Left lobe of liver (tissue), 2 donors: ENCODE measurements at regions not wholly inside any gene's neighbourhood (a gene's known extent, or its start where the extent isn't known, plus 50 kb on each side); places are given as distances from the start of the nearest gene placed in this dataset.
"Not testable (repeated sequence)": the region's sequence is repeated elsewhere in the genome, so short reads cannot be mapped to it uniquely, and the experiment has no call there.

Source experiments
- ATAC-seq: fragments of 200-7000 bp; cut with Tn5 transposase; one replicate; pipeline ENCODE4 v1.9.1; 2020; ENCODE audit warnings: mild to moderate bottlenecking, moderate library complexity
- DNase-seq: peaks from one replicate; pipeline ENCODE4 v3.0.0-alpha.2; 2020; ENCODE audit warnings: low spot score
- donor health status: DM: no; HTN: no; CAD: no; lungs with moderate emphysema.
- donor health status: DM: no; HTN: yes; CAD: no.

GRCh38 chr3:177493091-177493490 is 295.8 kb upstream of the TBL1XR1 start:
- DNase-seq (no peak), ATAC-seq (no peak)

GRCh38 chr3:177494216-177494615 is 296.9 kb upstream of the TBL1XR1 start:
- DNase-seq: no peak
- no peak for ATAC-seq

GRCh38 chr3:177495566-177495965 is 298.3 kb upstream of the TBL1XR1 start:
- ATAC-seq (no peak), DNase-seq (no peak)

- ATAC-seq (no peak), DNase-seq (no peak)
Measured at GRCh38 chr3:177498037-177498857, 301.0 kb upstream of the TBL1XR1 start.

GRCh38 chr3:177499039-177499438 is 301.8 kb upstream of the TBL1XR1 start:
- ATAC-seq, DNase-seq: not testable (repeated sequence)

- peak; percentile 63 for DNase-seq
- ATAC-seq: peak; percentile 97
Measured at GRCh38 chr3:177499779-177500423, 302.6 kb upstream of the TBL1XR1 start.

GRCh38 chr3:177510693-177511216 is 313.5 kb upstream of the TBL1XR1 start:
- ATAC-seq (no peak), DNase-seq (no peak)

- no peak for DNase-seq
- ATAC-seq: peak; percentile 70
Measured at GRCh38 chr3:177512945-177513814, 315.9 kb upstream of the TBL1XR1 start.

GRCh38 chr3:177513815-177514610 is 316.7 kb upstream of the TBL1XR1 start:
- ATAC-seq: no peak
- DNase-seq: no peak

GRCh38 chr3:177514611-177515499 is 317.6 kb upstream of the TBL1XR1 start:
- ATAC-seq: peak; percentile 32
- no peak for DNase-seq

GRCh38 chr3:177515786-177516157 is 318.5 kb upstream of the TBL1XR1 start:
- no peak for ATAC-seq
- no peak for DNase-seq

GRCh38 chr3:177516158-177517011 is 319.1 kb upstream of the TBL1XR1 start:
- no peak for DNase-seq

GRCh38 chr3:177517906-177518305 is 320.6 kb upstream of the TBL1XR1 start:
- ATAC-seq (no peak), DNase-seq (no peak)

More at GRCh38 chr3:177516158-177517011, 319.1 kb upstream of the TBL1XR1 start:
- ATAC-seq: peak; percentile 61

- ATAC-seq (no peak), DNase-seq (no peak)
Measured at GRCh38 chr3:177519588-177519987, 322.3 kb upstream of the TBL1XR1 start.

- DNase-seq (no peak), ATAC-seq (no peak)
Measured at GRCh38 chr3:177521305-177521704, 324.0 kb upstream of the TBL1XR1 start.

- ATAC-seq: no peak
Measured at GRCh38 chr3:177522051-177522450, 324.8 kb upstream of the TBL1XR1 start.

GRCh38 chr3:177523067-177523675 is 325.9 kb upstream of the TBL1XR1 start:
- DNase-seq: no peak
- no peak for ATAC-seq

More at GRCh38 chr3:177522051-177522450, 324.8 kb upstream of the TBL1XR1 start:
- no peak for DNase-seq
